AG08396 (cell line): ENCODE measurements at regions not wholly inside any gene's neighbourhood (a gene's known extent, or its start where the extent isn't known, plus 50 kb on each side); places are given as distances from the start of the nearest gene placed in this dataset.
"Not testable (repeated sequence)": the region's sequence is repeated elsewhere in the genome, so short reads cannot be mapped to it uniquely, and the experiment has no call there.

Source experiments
- DNase-seq: peaks from one replicate; pipeline ENCODE4 v3.0.0; 2012; ENCODE audit warnings: low spot score, mixed read lengths

GRCh38 chr2:111425789-111426201 lies 305.1 kb downstream of the BCL2L11 start:
- DNase-seq = not testable (repeated sequence)

DNA sequence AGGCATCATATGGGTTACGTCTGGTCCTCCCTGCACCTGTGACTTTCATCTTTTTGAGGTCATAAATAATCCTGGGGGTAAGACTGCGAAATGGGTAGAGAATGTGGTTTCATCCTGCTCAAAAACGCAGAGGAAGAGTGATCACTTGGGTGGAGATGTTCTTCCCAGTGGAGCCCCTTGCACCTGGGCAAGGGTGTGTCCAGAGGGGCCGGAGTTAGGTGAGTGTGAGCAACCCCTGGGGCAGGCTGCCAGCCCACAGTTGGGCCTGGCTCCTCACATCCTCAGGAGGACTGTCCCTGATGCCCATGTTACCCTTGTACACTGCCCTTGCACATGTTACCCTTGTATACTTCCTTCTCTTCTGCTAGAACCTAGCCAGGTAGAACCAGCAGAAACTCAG lies 306.6 kb downstream of the BCL2L11 start:
- not testable (repeated sequence) for DNase-seq

DNA sequence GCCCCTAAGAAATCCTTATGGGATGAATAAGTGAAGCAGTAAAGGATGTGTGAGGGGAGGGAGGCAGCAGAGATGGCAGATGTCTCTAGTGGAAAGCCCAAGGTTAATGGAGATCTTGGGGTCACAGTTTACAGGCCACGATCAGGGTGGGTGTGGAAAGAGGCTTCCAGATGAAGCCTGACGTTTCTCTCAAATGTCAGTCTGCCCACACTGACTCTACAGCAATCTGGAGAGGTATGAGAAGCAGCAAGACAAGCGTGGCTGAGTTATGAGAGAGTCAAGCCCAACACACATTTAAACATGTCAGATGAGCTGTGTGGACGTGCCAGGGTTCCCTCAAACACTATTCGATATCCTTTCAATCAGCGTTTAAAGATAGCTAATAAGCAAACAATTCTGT lies 308.2 kb downstream of the BCL2L11 start:
- not testable (repeated sequence) for DNase-seq

- not testable (repeated sequence) for DNase-seq
These were observed 308.6 kb downstream of the BCL2L11 start for GRCh38 chr2:111429353-111429752.

GRCh38 chr2:111430817-111431661 lies 310.3 kb downstream of the BCL2L11 start:
- DNase-seq = not testable (repeated sequence)

DNA sequence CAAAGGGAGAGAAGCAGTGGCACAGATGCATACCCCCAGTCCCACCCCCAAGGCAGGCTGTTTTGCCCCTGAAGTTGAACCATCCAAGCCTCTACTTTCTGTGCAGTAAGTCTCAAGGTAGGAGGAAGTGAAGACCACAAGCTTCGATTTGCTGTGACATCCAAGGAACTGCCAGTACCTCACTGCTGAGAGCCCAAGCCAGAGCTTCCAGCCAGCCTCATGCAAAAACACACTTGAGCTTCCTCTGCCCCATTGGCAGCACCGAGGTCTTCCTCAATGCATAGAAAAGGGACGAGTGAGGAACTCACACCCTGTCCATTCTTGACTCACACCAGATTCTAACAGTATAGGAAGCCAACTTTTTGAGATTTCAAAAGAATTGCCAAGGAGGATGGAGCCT lies 311.7 kb downstream of the BCL2L11 start:
- DNase-seq = not testable (repeated sequence)

- DNase-seq = not testable (repeated sequence)
These were observed 312.3 kb downstream of the BCL2L11 start for GRCh38 chr2:111432916-111433499.

DNA sequence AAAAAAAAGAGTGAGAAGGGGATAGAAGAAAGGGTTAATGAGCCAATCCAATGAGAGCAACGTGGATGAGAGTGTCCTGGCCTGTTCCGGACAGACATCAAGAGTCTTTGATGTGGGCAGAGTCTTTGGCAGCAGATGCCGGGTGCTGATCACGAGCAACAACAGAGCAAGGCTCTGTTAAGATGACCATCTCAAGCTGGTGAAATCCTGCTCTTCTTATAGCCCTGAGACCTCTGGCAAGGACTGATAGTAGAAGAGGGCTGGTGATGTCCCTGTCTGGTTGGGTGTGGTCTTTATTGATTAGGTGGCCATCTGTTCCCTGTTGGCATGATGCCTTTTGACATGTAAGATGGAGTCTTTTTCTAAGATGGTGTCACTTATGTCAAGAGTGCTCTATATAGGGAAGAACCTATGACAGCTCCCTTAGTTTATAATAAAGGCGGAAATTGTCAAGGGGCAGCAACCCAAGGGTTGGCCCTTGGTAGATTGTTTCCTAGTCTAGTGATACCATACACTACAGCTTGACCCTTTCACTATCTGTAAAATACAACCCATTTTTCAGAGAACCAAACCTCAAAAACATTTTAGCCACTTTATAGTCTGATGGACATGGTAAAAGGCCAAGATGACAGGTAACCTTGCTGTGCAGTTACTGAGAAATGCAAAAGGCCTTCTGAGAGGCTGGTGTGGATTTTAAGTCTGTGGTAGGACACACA lies 313.3 kb downstream of the BCL2L11 start:
- not testable (repeated sequence) for DNase-seq

- not testable (repeated sequence) for DNase-seq
These were observed 313.9 kb downstream of the BCL2L11 start for GRCh38 chr2:111434608-111434939.

DNA sequence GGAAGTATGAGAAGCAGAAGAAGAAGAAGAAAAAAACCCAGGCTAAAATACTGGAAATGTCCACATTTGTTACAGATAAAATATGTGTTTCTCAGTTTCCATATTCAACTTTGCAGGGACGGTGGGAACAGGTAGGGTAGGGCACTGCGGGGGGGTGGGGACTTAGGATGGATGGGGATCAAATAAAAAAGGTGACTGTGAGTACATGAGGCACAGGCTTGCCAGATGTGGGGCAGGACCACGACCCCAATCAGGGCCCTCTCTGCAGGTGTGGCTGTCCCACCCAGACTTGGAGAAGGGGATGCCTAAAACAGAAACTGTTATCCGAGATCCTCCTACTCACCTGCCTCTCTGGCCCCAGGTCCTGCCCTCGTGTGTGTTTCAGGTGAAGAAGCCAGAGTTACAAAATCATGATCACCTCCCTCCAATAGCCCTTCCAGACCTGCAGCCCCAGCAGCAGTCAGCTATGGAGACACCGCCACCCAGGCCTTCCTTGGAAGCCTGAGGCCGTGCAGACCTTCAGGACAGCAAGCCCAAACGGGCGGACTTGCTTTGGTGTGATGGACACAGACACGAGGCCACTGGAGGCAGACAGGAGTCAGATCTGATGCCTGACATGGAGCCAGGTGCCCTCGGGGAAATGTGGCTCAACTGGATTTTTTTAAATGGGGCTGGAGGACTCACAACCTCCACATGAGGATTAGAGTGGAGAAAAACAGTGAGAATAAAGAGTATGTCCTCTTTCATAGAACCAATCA lies 315.0 kb downstream of the BCL2L11 start:
- not testable (repeated sequence) for DNase-seq

DNA sequence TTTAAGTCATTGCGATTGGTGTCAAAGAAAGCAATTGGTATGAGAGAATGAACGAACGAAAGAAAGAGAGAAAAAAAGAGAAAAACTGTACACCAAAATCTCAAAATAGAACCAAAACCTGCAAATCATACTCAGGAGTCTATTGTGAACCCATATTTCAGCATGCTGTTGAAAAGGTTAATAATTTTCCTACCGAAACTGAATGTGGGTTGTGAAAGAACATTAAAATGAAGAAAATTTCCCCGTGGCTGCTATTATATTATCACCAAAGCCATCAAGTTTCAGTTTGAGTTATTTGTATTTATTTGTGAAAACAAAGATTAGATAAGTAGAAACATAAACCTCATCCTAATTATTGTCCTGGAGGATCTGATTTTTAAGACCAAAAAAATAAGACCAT lies 315.7 kb downstream of the BCL2L11 start:
- DNase-seq = not testable (repeated sequence)

DNA sequence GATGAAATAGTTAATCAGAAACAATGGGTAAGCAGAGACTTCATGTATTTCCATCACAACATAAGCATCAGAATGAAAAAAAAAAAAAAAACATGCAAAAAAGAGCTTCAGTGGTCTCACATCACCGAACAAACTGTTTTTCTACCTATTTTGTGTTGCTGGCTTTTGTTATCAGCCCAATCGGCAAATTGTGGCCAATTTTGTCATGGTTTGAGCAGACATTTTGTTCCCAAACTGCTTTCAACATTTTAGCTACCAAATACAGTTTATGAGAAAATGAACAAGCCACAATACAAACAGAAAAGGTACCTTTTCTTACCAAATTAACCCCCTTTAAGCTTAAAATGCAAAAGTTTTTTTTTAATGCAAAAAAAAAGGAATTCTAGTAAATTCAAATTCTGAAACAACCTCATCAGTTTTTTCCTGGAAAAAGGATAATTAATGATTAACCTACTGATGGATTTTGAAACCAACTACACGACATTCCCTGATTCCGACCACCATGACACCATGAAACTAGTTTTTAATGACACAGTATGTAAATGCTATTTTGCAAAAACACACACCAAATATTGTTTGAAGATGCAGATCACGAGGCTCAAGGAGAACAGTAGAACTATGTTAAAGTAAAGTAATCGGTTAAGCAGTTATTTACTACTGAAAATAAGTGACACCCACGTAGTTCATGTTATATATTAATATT lies 316.7 kb downstream of the BCL2L11 start:
- not testable (repeated sequence) for DNase-seq

DNA sequence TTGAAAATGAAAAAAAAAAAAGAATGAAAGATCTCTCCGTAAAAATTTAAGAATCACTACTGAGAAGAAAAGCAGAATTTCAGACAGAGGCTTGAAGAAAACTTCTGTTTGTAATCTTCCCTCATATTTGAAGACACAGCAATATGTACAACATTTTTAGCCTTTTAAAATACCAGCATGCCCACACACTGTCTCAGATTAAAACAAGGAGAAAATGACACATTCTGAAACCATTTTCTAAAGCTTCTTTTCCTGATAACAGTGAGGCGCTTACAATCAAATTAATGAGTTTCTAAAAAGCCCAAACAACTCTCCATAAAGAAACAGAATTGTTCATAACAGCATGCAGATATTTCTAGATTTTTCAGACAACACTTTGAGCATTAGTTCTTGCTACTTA lies 317.4 kb downstream of the BCL2L11 start:
- not testable (repeated sequence) for DNase-seq

GRCh38 chr2:111439237-111439636 lies 318.5 kb downstream of the BCL2L11 start:
- DNase-seq = not testable (repeated sequence)

GRCh38 chr2:111441614-111442013 lies 320.9 kb downstream of the BCL2L11 start:
- not testable (repeated sequence) for DNase-seq

- not testable (repeated sequence) for DNase-seq
These were observed 322.2 kb downstream of the BCL2L11 start for GRCh38 chr2:111442767-111443454.

DNA sequence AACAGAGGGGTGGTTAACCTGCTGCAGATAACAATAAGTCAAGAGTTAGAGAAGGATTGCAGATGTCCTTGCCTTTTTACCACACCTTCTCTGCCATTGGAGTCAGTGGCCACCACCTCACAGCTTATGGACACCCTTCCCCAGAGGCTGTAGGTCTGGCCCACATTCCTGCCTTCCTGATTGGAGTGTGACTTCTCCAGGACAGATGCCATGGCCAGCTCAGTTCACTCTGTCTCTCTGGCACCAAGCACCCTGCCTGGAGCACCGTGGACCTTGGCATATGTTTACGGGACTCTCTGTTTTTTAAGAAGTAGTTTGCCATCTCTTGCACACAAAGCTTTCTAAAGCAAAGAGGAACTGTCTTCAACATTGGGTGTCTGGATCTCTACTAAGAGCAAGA lies 323.8 kb downstream of the BCL2L11 start:
- DNase-seq = not testable (repeated sequence)

- DNase-seq = not testable (repeated sequence)
These were observed 324.6 kb downstream of the BCL2L11 start for GRCh38 chr2:111445191-111445929.

DNA sequence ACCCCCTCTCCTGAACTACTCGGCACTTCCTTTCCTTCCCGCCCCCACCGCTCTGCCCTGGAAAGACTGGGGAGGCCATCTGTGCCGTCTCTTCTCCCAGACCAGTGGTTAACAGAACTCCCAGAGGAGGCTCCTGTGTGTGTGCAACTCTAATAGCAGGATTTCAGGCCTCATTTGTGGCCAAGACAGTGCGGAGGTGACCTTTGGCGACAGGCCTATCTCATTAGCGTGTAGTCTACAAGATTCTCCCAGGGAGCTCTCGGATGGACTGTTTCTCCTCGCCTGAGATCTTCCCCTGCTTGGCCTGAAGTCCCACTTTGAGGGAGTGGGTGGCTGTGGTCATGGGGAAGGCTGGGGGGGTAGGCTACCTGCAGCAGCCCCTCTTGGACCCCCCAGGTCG lies 325.2 kb downstream of the BCL2L11 start:
- DNase-seq = not testable (repeated sequence)

GRCh38 chr2:111447482-111447881 lies 326.8 kb downstream of the BCL2L11 start:
- DNase-seq = not testable (repeated sequence)
